ENCODE measurements at regions not wholly inside any gene's neighbourhood (a gene's known extent, or its start where the extent isn't known, plus 50 kb on each side); places are given as distances from the start of the nearest gene placed in this dataset.
"Not testable (repeated sequence)": the region's sequence is repeated elsewhere in the genome, so short reads cannot be mapped to it uniquely, and the experiment has no call there.

DNA sequence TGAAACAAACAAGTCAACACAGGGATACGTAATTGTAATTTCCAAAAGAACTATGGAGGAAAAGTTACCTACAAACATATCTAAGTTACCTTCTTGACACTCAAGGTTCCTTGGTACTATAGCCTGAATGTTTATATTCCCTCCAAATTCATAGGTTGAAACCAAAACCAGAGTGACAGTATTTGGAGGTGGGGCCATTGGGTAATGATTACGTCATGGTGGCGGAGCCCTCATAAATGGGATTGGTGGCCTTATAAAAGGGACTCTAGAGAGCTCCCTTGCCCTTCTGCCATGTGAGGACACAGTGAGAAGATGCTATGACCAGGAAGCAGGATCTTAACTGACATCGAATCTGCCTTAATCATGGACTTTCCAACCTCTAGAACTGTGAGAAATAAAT is 87.3 kb downstream of the PMAIP1 start:
- intact Hi-C loops (cut with micrococcal nuclease): loop anchor here (5.0 to 10.0 kb wide), 2 partner anchors 428 to 1515 kb away; no protein-coding TSS in a partner anchor
- peaks cover 21% of the 10 kb centered on the region for H3K27me3 Mint-ChIP-seq
- no peaks in the 10 kb centered on the region for H3K9me3 Mint-ChIP-seq
- no peaks in the 10 kb centered on the region for H3K4me1 Mint-ChIP-seq
- H3K27ac Mint-ChIP-seq: no peak overlapping the region
- no peaks in the 10 kb centered on the region for H3K36me3 Mint-ChIP-seq (ENCODE audit: low read depth)
- DNase-seq: no peak
- no peak overlapping the region for H3K4me3 Mint-ChIP-seq

GRCh38 chr18:59986139-59986538 is 86.3 kb downstream of the PMAIP1 start:
- no peaks in the 10 kb centered on the region for H3K4me1 Mint-ChIP-seq
- H3K27ac Mint-ChIP-seq: no peak overlapping the region
- DNase-seq: no peak
- no peaks in the 10 kb centered on the region for H3K36me3 Mint-ChIP-seq (ENCODE audit: low read depth)
- peaks cover 19% of the 10 kb centered on the region for H3K27me3 Mint-ChIP-seq
- no peaks in the 10 kb centered on the region for H3K9me3 Mint-ChIP-seq
- H3K4me3 Mint-ChIP-seq: no peak overlapping the region
- intact Hi-C loops (cut with micrococcal nuclease): loop anchor here (5.0 to 10.0 kb wide), 2 partner anchors 429 to 1516 kb away; no protein-coding TSS in a partner anchor

- Mint-ChIP-seq H3K27me3 (peaks cover 11% of the 10 kb centered on the region), H3K36me3 (ENCODE audit: low read depth) (no peaks in the 10 kb centered on the region), H3K4me1 (no peaks in the 10 kb centered on the region), H3K4me3 (no peak overlapping the region), H3K9me3 (no peaks in the 10 kb centered on the region), H3K27ac (no peak overlapping the region)
- DNase-seq: no peak
- intact Hi-C loops (cut with micrococcal nuclease): loop anchor here (5.0 to 10.0 kb wide), 2 partner anchors 430 to 1517 kb away; no protein-coding TSS in a partner anchor
Observed at GRCh38 chr18:59985289-59985688, 85.5 kb downstream of the PMAIP1 start.

- H3K27me3 Mint-ChIP-seq: no peaks in the 10 kb centered on the region
- H3K4me1 Mint-ChIP-seq: no peaks in the 10 kb centered on the region
- no peak for DNase-seq
- no peak overlapping the region for H3K4me3 Mint-ChIP-seq
- no peaks in the 10 kb centered on the region for H3K36me3 Mint-ChIP-seq (ENCODE audit: low read depth)
- intact Hi-C loops (cut with micrococcal nuclease): loop anchor here (10.0 kb wide), 1 partner anchor 431 kb away; no protein-coding TSS in a partner anchor
- no peak overlapping the region for H3K27ac Mint-ChIP-seq
- no peaks in the 10 kb centered on the region for H3K9me3 Mint-ChIP-seq
Observed at GRCh38 chr18:59983506-59983905, 83.7 kb downstream of the PMAIP1 start.

DNA sequence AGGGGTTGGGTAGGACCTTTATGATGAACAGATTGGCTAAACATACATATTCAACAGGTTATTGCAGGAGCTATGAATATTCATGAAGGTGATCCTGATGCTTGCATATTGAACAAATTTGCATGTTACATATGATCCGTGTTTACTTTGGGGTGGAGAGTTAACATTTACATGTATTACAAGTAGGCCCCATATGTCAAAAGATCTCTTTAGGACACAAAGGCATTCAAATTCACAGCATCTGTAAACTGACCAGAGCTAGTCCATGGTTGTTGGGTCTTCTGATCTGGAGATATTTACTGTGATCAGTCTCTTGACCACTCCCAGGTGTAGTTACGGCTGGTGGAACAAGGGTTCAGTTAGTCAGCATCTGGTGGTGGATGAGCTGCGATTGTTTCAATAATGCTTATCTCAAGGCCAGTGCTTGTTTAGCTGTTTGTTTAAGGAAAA is 80.4 kb downstream of the PMAIP1 start:
- no peaks in the 10 kb centered on the region for H3K4me1 Mint-ChIP-seq
- peaks cover 5% of the 10 kb centered on the region for H3K27me3 Mint-ChIP-seq
- intact Hi-C loops (cut with micrococcal nuclease): loop anchor here (10.0 kb wide), 1 partner anchor 435 kb away; no protein-coding TSS in a partner anchor
- H3K4me3 Mint-ChIP-seq: no peak overlapping the region
- no peak overlapping the region for H3K27ac Mint-ChIP-seq
- no peak for DNase-seq
- no peaks in the 10 kb centered on the region for H3K36me3 Mint-ChIP-seq (ENCODE audit: low read depth)
- no peaks in the 10 kb centered on the region for H3K9me3 Mint-ChIP-seq

- intact Hi-C loops (cut with micrococcal nuclease): no loop called here
- no peak for DNase-seq
- no peaks in the 10 kb centered on the region for H3K9me3 Mint-ChIP-seq
- H3K27ac Mint-ChIP-seq: no peak overlapping the region
- peaks cover 26% of the 10 kb centered on the region for H3K27me3 Mint-ChIP-seq
- no peak overlapping the region for H3K4me3 Mint-ChIP-seq
- peaks cover 3% of the 10 kb centered on the region for H3K4me1 Mint-ChIP-seq
- no peaks in the 10 kb centered on the region for H3K36me3 Mint-ChIP-seq (ENCODE audit: low read depth)
Observed at GRCh38 chr18:59971871-59972428, 72.2 kb downstream of the PMAIP1 start.

GRCh38 chr18:59971144-59971543 is 71.3 kb downstream of the PMAIP1 start:
- H3K27ac Mint-ChIP-seq; H3K4me1 Mint-ChIP-seq; H3K4me3 Mint-ChIP-seq; intact Hi-C loops (cut with micrococcal nuclease); H3K36me3 Mint-ChIP-seq (ENCODE audit: low read depth); DNase-seq; H3K9me3 Mint-ChIP-seq: not testable (repeated sequence)
- peaks cover 26% of the 10 kb centered on the region for H3K27me3 Mint-ChIP-seq

GRCh38 chr18:59969477-59970028 is 69.8 kb downstream of the PMAIP1 start:
- intact Hi-C loops (cut with micrococcal nuclease); H3K9me3 Mint-ChIP-seq; H3K4me3 Mint-ChIP-seq; H3K27ac Mint-ChIP-seq; H3K36me3 Mint-ChIP-seq (ENCODE audit: low read depth); DNase-seq; H3K4me1 Mint-ChIP-seq: not testable (repeated sequence)
- peaks cover 33% of the 10 kb centered on the region for H3K27me3 Mint-ChIP-seq

DNA sequence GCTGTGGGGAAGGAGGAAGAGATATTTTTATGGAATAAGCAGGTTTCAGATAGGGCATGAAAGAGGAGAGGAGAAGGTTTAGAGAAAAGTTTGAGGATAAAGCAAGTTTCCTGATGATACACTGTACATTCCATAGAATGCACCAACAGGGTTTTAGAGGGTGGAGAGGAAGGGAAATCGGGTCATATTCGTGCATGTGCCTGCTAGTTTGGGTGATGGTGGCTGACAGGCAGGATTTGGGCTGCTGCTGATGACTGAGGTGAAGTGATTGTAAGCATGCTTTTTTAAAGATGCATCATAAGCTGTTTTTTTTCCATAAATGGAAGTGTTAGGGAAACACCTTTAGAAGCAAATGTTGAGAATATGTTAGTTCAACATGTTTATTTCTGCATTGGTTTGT is 68.8 kb downstream of the PMAIP1 start:
- H3K36me3 Mint-ChIP-seq (ENCODE audit: low read depth): no peaks in the 10 kb centered on the region
- DNase-seq: no peak
- H3K27me3 Mint-ChIP-seq: peaks cover 30% of the 10 kb centered on the region
- peaks cover 3% of the 10 kb centered on the region for H3K4me1 Mint-ChIP-seq
- H3K9me3 Mint-ChIP-seq: no peaks in the 10 kb centered on the region
- no peak overlapping the region for H3K4me3 Mint-ChIP-seq
- intact Hi-C loops (cut with micrococcal nuclease): no loop called here
- H3K27ac Mint-ChIP-seq: no peak overlapping the region

GRCh38 chr18:59967878-59968277 is 68.1 kb downstream of the PMAIP1 start:
- Mint-ChIP-seq H3K9me3 (no peaks in the 10 kb centered on the region), H3K27ac (no peak overlapping the region), H3K36me3 (ENCODE audit: low read depth) (no peaks in the 10 kb centered on the region), H3K4me3 (no peak overlapping the region), H3K4me1 (peaks cover 3% of the 10 kb centered on the region), H3K27me3 (peaks cover 34% of the 10 kb centered on the region)
- no peak for DNase-seq
- intact Hi-C loops (cut with micrococcal nuclease): no loop called here

DNA sequence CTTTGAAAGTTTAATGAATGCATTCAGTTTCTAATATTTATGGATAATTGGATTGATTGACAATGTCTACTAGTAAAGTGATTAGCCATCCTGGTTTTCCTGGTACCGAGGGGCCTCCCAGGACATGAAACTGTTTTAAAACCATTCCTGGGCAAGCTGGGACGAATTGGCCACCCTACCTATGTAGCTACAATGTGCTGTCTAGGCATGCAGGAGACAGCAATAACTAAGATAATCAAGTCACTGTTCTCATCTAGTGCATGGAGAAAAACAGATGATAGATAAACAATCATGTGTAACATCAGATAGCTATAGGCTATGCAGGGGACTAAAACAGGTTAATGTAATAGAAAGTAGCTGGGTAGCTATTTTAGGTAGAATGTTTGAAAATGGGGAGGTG is 67.1 kb downstream of the PMAIP1 start:
- intact Hi-C loops (cut with micrococcal nuclease): no loop called here
- Mint-ChIP-seq H3K27me3 (peaks cover 29% of the 10 kb centered on the region), H3K4me3 (no peak overlapping the region), H3K27ac (no peak overlapping the region), H3K36me3 (ENCODE audit: low read depth) (no peaks in the 10 kb centered on the region), H3K9me3 (no peaks in the 10 kb centered on the region), H3K4me1 (peaks cover 3% of the 10 kb centered on the region)
- no peak for DNase-seq

- H3K27ac Mint-ChIP-seq: no peak overlapping the region
- intact Hi-C loops (cut with micrococcal nuclease): no loop called here
- H3K4me1 Mint-ChIP-seq: peaks cover 9% of the 10 kb centered on the region
- no peak overlapping the region for H3K4me3 Mint-ChIP-seq
- H3K36me3 Mint-ChIP-seq (ENCODE audit: low read depth): no peaks in the 10 kb centered on the region
- peaks cover 3% of the 10 kb centered on the region for H3K9me3 Mint-ChIP-seq
- no peak for DNase-seq
- H3K27me3 Mint-ChIP-seq: peaks cover 29% of the 10 kb centered on the region
Observed at GRCh38 chr18:59963229-59963628, 63.4 kb downstream of the PMAIP1 start.

GRCh38 chr18:59961070-59961469 is 61.3 kb downstream of the PMAIP1 start:
- H3K4me1 Mint-ChIP-seq: peaks cover 13% of the 10 kb centered on the region
- DNase-seq: no peak
- intact Hi-C loops (cut with micrococcal nuclease): no loop called here
- no peaks in the 10 kb centered on the region for H3K36me3 Mint-ChIP-seq (ENCODE audit: low read depth)
- no peak overlapping the region for H3K27ac Mint-ChIP-seq
- no peak overlapping the region for H3K4me3 Mint-ChIP-seq
- peaks cover 6% of the 10 kb centered on the region for H3K9me3 Mint-ChIP-seq
- peaks cover 26% of the 10 kb centered on the region for H3K27me3 Mint-ChIP-seq

- peaks cover 13% of the 10 kb centered on the region for H3K4me1 Mint-ChIP-seq
- intact Hi-C loops (cut with micrococcal nuclease): no loop called here
- no peak for DNase-seq
- peaks cover 6% of the 10 kb centered on the region for H3K9me3 Mint-ChIP-seq
- peaks cover 21% of the 10 kb centered on the region for H3K27me3 Mint-ChIP-seq
- no peaks in the 10 kb centered on the region for H3K36me3 Mint-ChIP-seq (ENCODE audit: low read depth)
- no peak overlapping the region for H3K27ac Mint-ChIP-seq
- no peak overlapping the region for H3K4me3 Mint-ChIP-seq
Observed at GRCh38 chr18:59960272-59960671, 60.5 kb downstream of the PMAIP1 start.

- H3K4me1 Mint-ChIP-seq: peaks cover 13% of the 10 kb centered on the region
- H3K27ac Mint-ChIP-seq: no peak overlapping the region
- no peak overlapping the region for H3K4me3 Mint-ChIP-seq
- no peak for DNase-seq
- no peaks in the 10 kb centered on the region for H3K36me3 Mint-ChIP-seq (ENCODE audit: low read depth)
- intact Hi-C loops (cut with micrococcal nuclease): no loop called here
- peaks cover 20% of the 10 kb centered on the region for H3K27me3 Mint-ChIP-seq
- peaks cover 6% of the 10 kb centered on the region for H3K9me3 Mint-ChIP-seq
Observed at GRCh38 chr18:59959606-59960005, 59.8 kb downstream of the PMAIP1 start.
